IPS-NIHi7 (cell line): ENCODE measurements at regions not wholly inside any gene's neighbourhood (a gene's known extent, or its start where the extent isn't known, plus 50 kb on each side); places are given as distances from the start of the nearest gene placed in this dataset.

Source experiments
- DNase-seq: peaks from one replicate; pipeline ENCODE4 v3.0.0; 2012; ENCODE audit warnings: mixed read lengths; ENCODE audit errors: extremely low spot score

- no peak for DNase-seq
Measured at GRCh38 chr7:41633690-41634089, 69.2 kb downstream of the INHBA start.

DNA sequence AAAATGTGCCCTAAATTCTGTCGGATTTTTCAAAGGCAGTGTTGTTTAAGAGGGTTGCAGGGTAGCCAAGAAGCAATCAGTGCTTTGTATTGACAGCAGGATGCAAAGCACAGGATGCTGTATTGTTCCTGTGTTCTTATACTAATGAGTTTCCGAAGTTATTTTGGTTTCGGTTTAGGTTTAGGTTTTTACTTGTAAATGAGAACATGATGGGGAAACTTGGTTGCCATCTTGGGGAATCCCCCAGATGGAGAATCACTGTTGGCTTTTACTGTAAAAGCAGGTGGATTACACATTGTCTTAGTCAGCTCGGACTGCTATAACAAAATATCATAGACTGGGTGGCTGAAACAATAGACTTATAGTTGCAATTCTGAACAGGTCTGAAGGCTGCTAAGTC lies 72.1 kb downstream of the INHBA start:
- DNase-seq, result no peak

GRCh38 chr7:41629711-41630111 lies 73.2 kb downstream of the INHBA start:
- DNase-seq, result no peak

DNA sequence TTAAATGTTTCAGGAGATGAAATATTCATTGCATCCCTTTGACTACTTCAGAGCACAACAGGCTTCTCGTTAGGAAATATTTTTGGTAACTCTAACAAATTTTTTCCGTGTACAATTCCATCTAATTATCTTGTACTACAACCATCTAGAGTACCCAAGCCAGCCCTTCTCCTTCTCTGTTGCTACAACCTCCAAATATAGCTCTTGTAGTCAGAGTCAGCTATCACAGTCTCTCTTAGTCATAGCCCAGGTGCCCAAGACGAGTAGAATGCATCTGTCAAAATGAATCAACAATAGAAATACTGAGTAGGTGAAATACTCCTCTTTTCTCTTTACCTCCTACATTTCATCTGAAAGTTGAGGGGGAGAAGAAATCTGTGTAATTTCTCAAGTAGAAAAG lies 74.0 kb downstream of the INHBA start:
- no peak for DNase-seq

DNA sequence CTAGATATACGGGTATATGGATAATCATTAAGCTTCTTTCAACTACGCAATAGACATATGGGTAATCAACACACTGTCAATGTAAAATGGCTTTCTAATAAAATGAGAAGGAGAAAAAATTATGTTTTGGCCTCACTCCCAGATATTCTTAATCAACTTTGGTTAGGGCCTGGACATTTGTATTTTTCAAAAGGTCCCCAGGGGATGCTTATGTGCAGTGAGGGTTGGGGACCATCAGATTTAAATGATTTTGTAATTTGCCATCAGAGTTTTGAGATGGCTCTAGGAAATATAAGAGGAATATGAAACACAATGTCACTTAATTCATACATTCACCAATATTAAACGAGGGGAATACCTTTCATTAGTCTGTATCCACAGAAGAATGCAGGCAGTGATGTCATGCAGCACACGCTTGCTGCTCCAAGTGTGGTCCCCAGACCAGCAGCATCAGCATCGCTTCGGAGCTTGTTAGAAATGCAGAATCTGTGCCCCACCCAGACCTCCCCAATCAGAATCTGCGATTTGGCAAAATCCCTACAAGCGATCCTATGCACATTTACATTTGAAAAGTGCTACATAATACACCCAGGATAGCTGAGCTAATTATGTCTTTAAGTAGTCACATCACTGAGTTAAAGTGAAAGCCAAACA lies 75.1 kb downstream of the INHBA start:
- DNase-seq, result no peak

DNA sequence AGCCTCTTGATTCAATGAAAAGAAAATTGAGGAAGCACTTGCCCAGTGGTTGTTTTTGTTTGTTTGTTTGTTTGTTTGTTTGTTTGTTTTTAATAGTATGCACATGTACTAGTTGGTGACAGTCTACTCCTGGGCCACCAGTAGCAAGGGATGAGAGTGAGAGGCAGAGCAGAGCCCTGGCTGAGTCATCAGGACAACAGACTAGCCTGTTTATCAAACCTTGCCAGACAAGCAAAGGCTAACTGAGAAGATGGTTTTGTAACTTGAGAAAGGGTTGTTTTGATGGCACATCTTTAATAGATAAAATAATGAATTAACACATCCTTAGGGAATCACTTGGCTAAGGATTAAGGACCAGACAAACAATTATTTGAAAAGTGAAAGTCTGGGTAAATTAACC lies 78.1 kb downstream of the INHBA start:
- DNase-seq, result no peak

GRCh38 chr7:41621953-41622831 lies 80.7 kb downstream of the INHBA start:
- DNase-seq, result no peak

- DNase-seq, result no peak
Measured at GRCh38 chr7:41617987-41618386, 84.9 kb downstream of the INHBA start.

- DNase-seq, result no peak
Measured at GRCh38 chr7:41612798-41613197, 90.1 kb downstream of the INHBA start.

GRCh38 chr7:41612386-41612785 lies 90.5 kb downstream of the INHBA start:
- DNase-seq, result no peak

- DNase-seq, result no peak
Measured at GRCh38 chr7:41608447-41608846, 94.4 kb downstream of the INHBA start.

GRCh38 chr7:41603985-41604384 lies 98.9 kb downstream of the INHBA start:
- DNase-seq, result no peak

DNA sequence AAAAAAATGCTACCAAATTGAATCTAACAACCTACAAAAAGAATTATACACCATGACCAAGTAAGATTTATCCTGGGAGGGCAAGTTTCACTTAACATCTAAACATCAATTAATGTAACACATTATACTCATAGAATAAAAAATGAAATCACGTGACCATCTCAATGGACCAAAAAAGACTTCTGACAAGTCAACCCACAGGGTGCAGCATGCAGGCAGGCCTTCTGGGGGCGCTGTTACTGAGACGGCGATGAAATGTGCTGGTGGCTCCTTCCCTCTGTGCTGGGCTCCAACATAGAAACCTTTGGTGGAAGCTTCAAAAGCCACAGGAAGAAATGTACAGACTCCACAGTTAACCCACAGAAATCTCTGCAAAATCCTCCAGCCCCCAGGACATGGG lies 103.1 kb downstream of the INHBA start:
- DNase-seq, result peak; percentile 64

- DNase-seq, result no peak
Measured at GRCh38 chr7:41592794-41593193, 110.1 kb downstream of the INHBA start.

- DNase-seq, result no peak
Measured at GRCh38 chr7:41592236-41592635, 110.7 kb downstream of the INHBA start.

- DNase-seq, result no peak
Measured at GRCh38 chr7:41590986-41591385, 111.9 kb downstream of the INHBA start.

DNA sequence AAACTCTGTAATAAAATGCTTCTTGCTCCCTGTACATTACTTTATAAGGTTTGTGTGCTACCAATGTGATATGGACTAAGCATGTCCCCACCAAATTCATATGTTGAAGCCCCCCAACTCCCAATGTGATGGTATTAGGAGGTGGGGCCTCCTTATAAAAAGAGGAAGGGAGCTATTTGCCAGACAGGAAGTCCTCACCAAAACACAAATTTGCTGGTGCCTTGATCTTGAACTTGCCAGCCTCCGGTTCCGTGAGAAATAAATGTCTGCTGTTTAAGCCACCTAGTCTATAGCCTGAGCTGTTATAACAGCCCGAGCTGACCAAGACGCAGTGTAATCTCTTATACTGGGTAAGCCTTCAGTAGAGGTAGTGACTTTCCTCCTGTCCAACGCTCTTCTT lies 114.5 kb downstream of the INHBA start:
- no peak for DNase-seq

GRCh38 chr7:41586931-41587640 lies 115.8 kb downstream of the INHBA start:
- no peak for DNase-seq

DNA sequence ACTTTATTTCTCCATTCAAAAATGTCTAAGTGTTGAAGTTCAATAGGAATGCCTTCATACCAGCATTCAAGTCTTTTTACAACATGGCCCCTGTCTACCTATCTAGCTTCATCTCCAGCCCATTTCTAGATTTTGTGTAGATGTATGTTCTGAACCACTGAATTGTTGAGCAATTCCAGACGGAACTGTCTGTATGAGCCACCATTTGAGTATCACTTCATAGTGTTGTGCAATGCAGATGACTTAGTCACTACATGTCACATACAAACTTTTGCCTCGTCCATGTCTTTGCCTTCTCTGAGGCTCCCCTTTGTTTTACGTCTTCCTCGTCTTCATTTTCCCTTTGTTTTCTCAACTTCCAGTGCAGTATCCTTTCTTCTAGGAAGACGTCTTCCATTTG lies 118.1 kb downstream of the INHBA start:
- no peak for DNase-seq

DNA sequence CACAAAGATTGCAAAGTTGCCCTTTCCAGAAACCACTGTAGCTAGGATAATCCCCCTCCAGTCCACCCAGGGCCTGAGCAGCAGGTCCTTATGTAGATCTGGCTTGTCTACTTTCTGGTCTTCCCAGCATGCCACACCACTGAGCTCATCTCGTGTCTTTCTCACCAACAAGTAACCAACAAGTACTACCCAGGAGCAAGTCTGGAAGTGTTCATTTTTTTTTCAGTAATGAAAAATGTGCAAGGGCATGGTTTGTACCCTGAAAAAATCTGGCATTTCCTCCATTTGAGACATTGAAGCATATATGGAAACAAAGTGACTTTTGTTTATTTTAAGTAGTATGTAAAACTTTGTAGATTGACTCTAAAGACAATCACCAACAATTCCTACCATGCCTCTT lies 120.8 kb downstream of the INHBA start:
- DNase-seq, result no peak

GRCh38 chr7:41581041-41581440 lies 121.8 kb downstream of the INHBA start:
- DNase-seq, result no peak
